Epithelial cell of esophagus (primary cell): ENCODE measurements at regions not wholly inside any gene's neighbourhood (a gene's known extent, or its start where the extent isn't known, plus 50 kb on each side); places are given as distances from the start of the nearest gene placed in this dataset.

Experiments used
- DNase-seq: peaks from one replicate; pipeline ENCODE4 v3.0.0; 2010; ENCODE audit warnings: low read depth
- H3K4me3 ChIP-seq: 2 replicates; pipeline ENCODE4 v1.5.1; 2011; ENCODE audit warnings: mild to moderate bottlenecking, low read length, control low read depth
- CTCF ChIP-seq: IDR thresholded peaks from 2 replicates; pipeline ENCODE4 v1.5.1; 2011; ENCODE audit warnings: low read depth, mild to moderate bottlenecking, low read length, control low read depth, inconsistent platforms; ENCODE audit not compliant: insufficient read depth; ENCODE audit errors: missing control alignments

GRCh38 chr5:152547202-152547601 is 142.1 kb upstream of the NMUR2 start:
- H3K4me3 ChIP-seq: no peak overlapping the region
- peak; percentile 43 for DNase-seq
- no peak for TF ChIP-seq CTCF

GRCh38 chr5:152549709-152550108 is 144.6 kb upstream of the NMUR2 start:
- no peak for TF ChIP-seq CTCF
- DNase-seq: no peak
- H3K4me3 ChIP-seq: no peak overlapping the region

GRCh38 chr5:152551061-152551460 is 146.0 kb upstream of the NMUR2 start:
- H3K4me3 ChIP-seq: no peak overlapping the region
- no peak for TF ChIP-seq CTCF
- no peak for DNase-seq

GRCh38 chr5:152556784-152557183 is 151.7 kb upstream of the NMUR2 start:
- H3K4me3 ChIP-seq: no peak overlapping the region
- no peak for DNase-seq
- no peak for TF ChIP-seq CTCF

GRCh38 chr5:152560512-152561137 is 155.5 kb upstream of the NMUR2 start:
- H3K4me3 ChIP-seq: no peak overlapping the region
- peak; percentile 77 for DNase-seq
- TF ChIP-seq CTCF: peak; percentile 91

- no peak overlapping the region for H3K4me3 ChIP-seq
- TF ChIP-seq CTCF: no peak
- DNase-seq: no peak
Measured at GRCh38 chr5:152568016-152568415, 162.9 kb upstream of the NMUR2 start.

GRCh38 chr5:152572812-152573211 is 167.7 kb upstream of the NMUR2 start:
- no peak for DNase-seq
- no peak for TF ChIP-seq CTCF
- no peak overlapping the region for H3K4me3 ChIP-seq
